ENCODE measurements at regions not wholly inside any gene's neighbourhood (a gene's known extent, or its start where the extent isn't known, plus 50 kb on each side); places are given as distances from the start of the nearest gene placed in this dataset.
A peak's percentile ranks its signal among the peaks of the same experiment; 100 is the strongest.

DNA sequence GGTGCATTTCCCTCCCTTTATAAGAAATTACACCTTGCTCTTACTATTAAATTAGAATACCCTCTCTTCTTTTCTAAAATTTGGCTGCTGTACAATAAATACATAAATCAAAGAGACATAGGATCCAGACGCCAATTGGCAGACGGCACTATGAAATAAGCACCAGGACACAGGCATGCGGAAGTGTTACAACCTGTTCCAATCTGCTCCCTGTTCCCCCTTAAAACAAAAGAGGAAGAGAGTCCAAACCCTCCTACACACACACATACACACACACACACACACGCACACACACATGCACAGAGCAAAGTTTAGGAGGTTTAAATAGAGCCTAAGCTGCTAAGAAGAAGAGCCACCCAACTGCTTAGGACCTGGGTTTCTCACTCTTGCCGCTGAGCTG is 75.6 kb upstream of the ZNF507 start:
- no peak overlapping the region for H3K4me3 ChIP-seq
- no peaks in the 10 kb centered on the region for H3K4me1 ChIP-seq
- peaks cover 9% of the 10 kb centered on the region; the same call in 2 of the 3 replicates for H3K9me3 ChIP-seq
- DNase-seq (ENCODE audit: low read depth in 1 of 2, low spot score in 1 of 2) (no peak), ATAC-seq (no peak), FAIRE-seq (peak; percentile 61)
- TF ChIP-seq MAFK (IDR thresholded peaks at IDR 0.05; ENCODE audit: partially characterized antibody) (no peak), RAD21 (conservative IDR thresholded peaks at IDR 0.05 in 1 of 2, IDR thresholded peaks at IDR 0.05 in 1 of 2) (no peak), EHMT2 (IDR thresholded peaks at IDR 0.05; ENCODE audit: low read depth) (no peak), POLR2AphosphoS2 (conservative IDR thresholded peaks at IDR 0.05; ENCODE audit: low read length) (no peak), RFX5 (IDR thresholded peaks at IDR 0.05) (no peak), CBX8 (IDR thresholded peaks at IDR 0.05) (no peak), RNF2 (IDR thresholded peaks at IDR 0.05; ENCODE audit: borderline replicate concordance, low read depth) (no peak)
- TF ChIP-seq, protein P1, sequence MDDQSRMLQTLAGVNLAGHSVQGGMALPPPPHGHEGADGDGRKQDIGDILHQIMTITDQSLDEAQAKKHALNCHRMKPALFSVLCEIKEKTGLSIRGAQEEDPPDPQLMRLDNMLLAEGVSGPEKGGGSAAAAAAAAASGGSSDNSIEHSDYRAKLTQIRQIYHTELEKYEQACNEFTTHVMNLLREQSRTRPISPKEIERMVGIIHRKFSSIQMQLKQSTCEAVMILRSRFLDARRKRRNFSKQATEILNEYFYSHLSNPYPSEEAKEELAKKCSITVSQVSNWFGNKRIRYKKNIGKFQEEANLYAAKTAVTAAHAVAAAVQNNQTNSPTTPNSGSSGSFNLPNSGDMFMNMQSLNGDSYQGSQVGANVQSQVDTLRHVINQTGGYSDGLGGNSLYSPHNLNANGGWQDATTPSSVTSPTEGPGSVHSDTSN (IDR thresholded peaks at IDR 0.05) = no peak
- WGBS (ENCODE audit: missing lambda C conversion rate) = 58% methylated on average over 5 of the region's 5 CpGs
- H3K27ac ChIP-seq = no peak overlapping the region
- H3K4me2 ChIP-seq = no peak overlapping the region
- ChIA-PET CTCF (interaction anchor here (1.3 kb wide), 1 partner anchor 11 kb away, joined by 3 read pairs; no protein-coding TSS in a partner anchor), POLR2A (no interaction called here)

DNA sequence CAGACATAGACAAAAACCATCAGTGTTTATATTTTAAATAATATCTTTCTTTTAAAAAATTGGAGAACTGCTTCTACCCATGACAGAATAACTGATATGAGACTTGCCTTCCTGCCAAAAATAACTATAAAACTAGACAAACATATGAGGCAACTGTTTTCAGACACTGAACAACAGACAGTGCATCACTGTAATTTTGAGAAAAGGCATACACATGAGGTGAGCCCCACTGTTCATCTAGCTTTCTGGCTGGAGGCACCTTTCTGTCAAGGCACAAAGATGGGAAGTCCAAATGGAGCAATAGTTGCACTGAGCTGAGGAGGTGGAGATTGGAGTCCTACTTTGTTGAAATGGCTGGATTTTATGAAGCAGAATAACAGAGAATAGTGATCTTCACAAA is 71.9 kb upstream of the ZNF507 start:
- H3K4me3 ChIP-seq = no peak overlapping the region
- CTCF ChIA-PET = interaction anchor here (0.6 to 2.5 kb wide), 3 partner anchors 14 to 547 kb away, joined by 3 to 8 read pairs (median 7); no protein-coding TSS in a partner anchor
- ATAC-seq = no peak

DNA sequence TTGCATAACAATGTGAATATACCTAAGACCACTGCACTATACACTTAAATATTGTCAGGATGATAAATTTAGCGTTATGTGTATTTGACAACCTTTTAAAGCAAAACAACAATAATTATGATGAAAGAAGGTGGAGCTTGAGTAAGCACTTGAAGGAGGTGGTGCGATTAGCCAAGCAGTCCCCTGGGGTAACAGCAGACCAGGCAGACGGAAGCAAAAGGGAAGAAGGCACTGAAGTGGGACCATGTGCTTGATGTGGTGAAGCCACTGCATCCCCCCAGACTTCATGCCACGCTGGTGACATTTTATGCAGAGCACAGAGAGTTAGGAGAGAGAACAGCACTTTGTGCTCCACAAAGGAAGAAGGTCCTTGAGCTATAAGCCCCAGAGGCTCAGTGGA is 58.3 kb upstream of the ZNF507 start:
- peaks cover 3% of the 10 kb centered on the region; the same call in 1 of the 3 replicates for H3K4me1 ChIP-seq
- ATAC-seq (no peak), FAIRE-seq (no peak), DNase-seq (ENCODE audit: low read depth in 1 of 2, low spot score in 1 of 2) (no peak)
- no peak for TF ChIP-seq PHF8 (IDR thresholded peaks at IDR 0.05; ENCODE audit: borderline replicate concordance, low read depth)
- WGBS (ENCODE audit: missing lambda C conversion rate) = 54% methylated on average over 4 of the region's 4 CpGs
- CTCF ChIA-PET = interaction anchor here (0.7 to 8.9 kb wide), 20 partner anchors 7 to 1618 kb away, joined by 3 to 77 read pairs (median 5); no protein-coding TSS in a partner anchor
- H3K27ac ChIP-seq = no peak overlapping the region
- H3K9me3 ChIP-seq = no peaks in the 10 kb centered on the region
- no peak overlapping the region for H3K4me2 ChIP-seq
- POLR2A ChIA-PET = no interaction called here
- H3K4me3 ChIP-seq = no peak overlapping the region

More for the DNA sequence above, 71.9 kb upstream of the ZNF507 start:
- POLR2A ChIA-PET = no interaction called here
- no peak for TF ChIP-seq CEBPB (IDR thresholded peaks at IDR 0.05)
- no peak for TF ChIP-seq RCOR1 (IDR thresholded peaks at IDR 0.05; ENCODE audit: low read depth, low read length)
- no peak for TF ChIP-seq RAD21 (conservative IDR thresholded peaks at IDR 0.05 in 1 of 2, IDR thresholded peaks at IDR 0.05 in 1 of 2)
- no peak for TF ChIP-seq SMC3 (IDR thresholded peaks at IDR 0.05)
- no peak overlapping the region for H3K4me2 ChIP-seq
- H3K9me3 ChIP-seq = peaks cover 11% of the 10 kb centered on the region; the same call in 2 of the 3 replicates
- DNase-seq (ENCODE audit: low read depth in 1 of 2, low spot score in 1 of 2) = no peak
- H3K4me1 ChIP-seq = no peaks in the 10 kb centered on the region
- no peak for FAIRE-seq
- no peak overlapping the region for H3K27ac ChIP-seq

DNA sequence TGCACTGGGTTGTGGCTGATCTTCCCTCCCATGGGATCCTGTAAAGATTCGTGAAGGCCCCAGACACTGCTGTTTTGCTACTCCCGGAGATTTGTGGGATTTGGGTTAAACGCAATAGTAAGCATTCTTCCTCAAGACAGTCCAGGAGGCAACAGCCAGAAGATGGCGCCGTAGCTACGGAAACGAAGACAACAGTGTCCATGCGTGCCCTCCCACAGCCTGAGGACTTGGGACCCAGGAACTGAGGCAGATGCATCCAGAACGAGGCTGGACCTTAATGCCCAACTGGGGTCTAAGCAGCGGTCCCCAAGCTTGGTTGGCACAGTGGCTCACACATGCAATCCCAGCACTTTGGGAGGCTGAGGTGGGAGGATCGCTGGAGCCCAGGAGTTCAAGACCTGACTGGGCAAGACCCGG is 57.6 kb upstream of the ZNF507 start:
- FAIRE-seq (peak; percentile 98), ATAC-seq (peak; percentile 72 to 96)
- TF ChIP-seq NFE2L2 (conservative IDR thresholded peaks at IDR 0.05; ENCODE audit: low read length) (no peak), KDM1A (IDR thresholded peaks at IDR 0.05; ENCODE audit: low read depth) (no peak), POLR2AphosphoS2 (conservative IDR thresholded peaks at IDR 0.05; ENCODE audit: low read length) (no peak), FOSL2 (IDR thresholded peaks at IDR 0.05) (no peak), FOSL2 (CRISPR knock-in tag; IDR thresholded peaks at IDR 0.05) (no peak), ZC3H11A (IDR thresholded peaks at IDR 0.05) (no peak), FOXS1 (CRISPR knock-in tag; IDR thresholded peaks at IDR 0.05) (no peak), CHD2 (IDR thresholded peaks at IDR 0.05; ENCODE audit: low read length, partially characterized antibody) (no peak), HDAC2 (IDR thresholded peaks at IDR 0.05) (no peak), POLR2A (IDR thresholded peaks at IDR 0.05; ENCODE audit: low read length) (no peak), CEBPB (IDR thresholded peaks at IDR 0.05) (no peak), JUN (IDR thresholded peaks at IDR 0.05) (no peak), RNF2 (IDR thresholded peaks at IDR 0.05; ENCODE audit: borderline replicate concordance, low read depth) (no peak), MAFK (IDR thresholded peaks at IDR 0.05; ENCODE audit: partially characterized antibody) (peak; percentile 81), JUNB (IDR thresholded peaks at IDR 0.05) (no peak)
- TF ChIP-seq, protein P2, sequence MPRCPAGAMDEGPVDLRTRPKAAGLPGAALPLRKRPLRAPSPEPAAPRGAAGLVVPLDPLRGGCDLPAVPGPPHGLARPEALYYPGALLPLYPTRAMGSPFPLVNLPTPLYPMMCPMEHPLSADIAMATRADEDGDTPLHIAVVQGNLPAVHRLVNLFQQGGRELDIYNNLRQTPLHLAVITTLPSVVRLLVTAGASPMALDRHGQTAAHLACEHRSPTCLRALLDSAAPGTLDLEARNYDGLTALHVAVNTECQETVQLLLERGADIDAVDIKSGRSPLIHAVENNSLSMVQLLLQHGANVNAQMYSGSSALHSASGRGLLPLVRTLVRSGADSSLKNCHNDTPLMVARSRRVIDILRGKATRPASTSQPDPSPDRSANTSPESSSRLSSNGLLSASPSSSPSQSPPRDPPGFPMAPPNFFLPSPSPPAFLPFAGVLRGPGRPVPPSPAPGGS (IDR thresholded peaks at IDR 0.05) = no peak
- TF ChIP-seq, protein P3, sequence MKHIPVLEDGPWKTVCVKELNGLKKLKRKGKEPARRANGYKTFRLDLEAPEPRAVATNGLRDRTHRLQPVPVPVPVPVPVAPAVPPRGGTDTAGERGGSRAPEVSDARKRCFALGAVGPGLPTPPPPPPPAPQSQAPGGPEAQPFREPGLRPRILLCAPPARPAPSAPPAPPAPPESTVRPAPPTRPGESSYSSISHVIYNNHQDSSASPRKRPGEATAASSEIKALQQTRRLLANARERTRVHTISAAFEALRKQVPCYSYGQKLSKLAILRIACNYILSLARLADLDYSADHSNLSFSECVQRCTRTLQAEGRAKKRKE (CRISPR knock-in tag; IDR thresholded peaks at IDR 0.05; ENCODE audit: low read depth) = no peak
- TF ChIP-seq, protein P4, sequence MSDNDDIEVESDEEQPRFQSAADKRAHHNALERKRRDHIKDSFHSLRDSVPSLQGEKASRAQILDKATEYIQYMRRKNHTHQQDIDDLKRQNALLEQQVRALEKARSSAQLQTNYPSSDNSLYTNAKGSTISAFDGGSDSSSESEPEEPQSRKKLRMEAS (IDR thresholded peaks at IDR 0.05) = 0 out of 2 replicates have a peak, but pooled peaks have one; percentile 31
- TF ChIP-seq, protein P5, sequence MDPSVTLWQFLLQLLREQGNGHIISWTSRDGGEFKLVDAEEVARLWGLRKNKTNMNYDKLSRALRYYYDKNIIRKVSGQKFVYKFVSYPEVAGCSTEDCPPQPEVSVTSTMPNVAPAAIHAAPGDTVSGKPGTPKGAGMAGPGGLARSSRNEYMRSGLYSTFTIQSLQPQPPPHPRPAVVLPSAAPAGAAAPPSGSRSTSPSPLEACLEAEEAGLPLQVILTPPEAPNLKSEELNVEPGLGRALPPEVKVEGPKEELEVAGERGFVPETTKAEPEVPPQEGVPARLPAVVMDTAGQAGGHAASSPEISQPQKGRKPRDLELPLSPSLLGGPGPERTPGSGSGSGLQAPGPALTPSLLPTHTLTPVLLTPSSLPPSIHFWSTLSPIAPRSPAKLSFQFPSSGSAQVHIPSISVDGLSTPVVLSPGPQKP (IDR thresholded peaks at IDR 0.05; ENCODE audit: low read depth, low read length) = no peak
- TF ChIP-seq, protein P6, sequence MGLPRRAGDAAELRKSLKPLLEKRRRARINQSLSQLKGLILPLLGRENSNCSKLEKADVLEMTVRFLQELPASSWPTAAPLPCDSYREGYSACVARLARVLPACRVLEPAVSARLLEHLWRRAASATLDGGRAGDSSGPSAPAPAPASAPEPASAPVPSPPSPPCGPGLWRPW (IDR thresholded peaks at IDR 0.05) = no peak

More for the DNA sequence above, 57.6 kb upstream of the ZNF507 start:
- ChIA-PET CTCF (interaction anchor here (0.9 to 8.9 kb wide), 21 partner anchors 10 to 1619 kb away, joined by 3 to 77 read pairs (median 5); no protein-coding TSS in a partner anchor), POLR2A (no interaction called here)
- DNase-seq (ENCODE audit: low read depth in 1 of 2, low spot score in 1 of 2) = peak; percentile 44 to 87
- H3K4me3 ChIP-seq = no peak overlapping the region
- peak overlapping the region; percentile 15; the same call in 1 of the 3 replicates for H3K4me2 ChIP-seq
- no peak overlapping the region for H3K27ac ChIP-seq
- no peaks in the 10 kb centered on the region for H3K9me3 ChIP-seq
- 15% methylated on average over 12 of the region's 12 CpGs for WGBS (ENCODE audit: missing lambda C conversion rate)
- H3K4me1 ChIP-seq = peaks cover 3% of the 10 kb centered on the region; the same call in 1 of the 3 replicates

All from A549 (cell line).